SK-N-SH (cell line): ENCODE measurements at regions not wholly inside any gene's neighbourhood (a gene's known extent, or its start where the extent isn't known, plus 50 kb on each side); places are given as distances from the start of the nearest gene placed in this dataset.

Source experiments
- CHD2 ChIP-seq: fragments of 150-350 bp; IDR thresholded peaks from 2 replicates; pipeline ENCODE4 v1.6.1; 2018; ENCODE audit warnings: low read length; ENCODE audit not compliant: partially characterized antibody
- CTCF ChIP-seq: fragments of 200-600 bp; sonication (generic); IDR thresholded peaks from 2 replicates; pipeline ENCODE4 v1.6.1; 2017; ENCODE audit warnings: antibody characterized with exemption, mild to moderate bottlenecking, moderate library complexity
- EP300 ChIP-seq, 2 experiments: IDR thresholded peaks; 2 replicates each; pipeline versions ENCODE4 v1.4.0 to v1.6.1; 2012; ENCODE audit warnings: borderline replicate concordance in 1 of 2, low read depth in 1 of 2, low read length in 1 of 2
- GATA2 ChIP-seq: sonication (generic); formaldehyde crosslinking; IDR thresholded peaks from 2 replicates; pipeline ENCODE4 v1.5.0; 2020; ENCODE audit warnings: mild to moderate bottlenecking, missing genetic modification reagents
- MAX ChIP-seq: IDR thresholded peaks from 2 replicates; pipeline ENCODE4 v1.4.0; 2012; ENCODE audit warnings: low read depth
- NFIC ChIP-seq: IDR thresholded peaks from 2 replicates; pipeline ENCODE4 v1.4.0; 2012; ENCODE audit warnings: borderline replicate concordance
- POLR2AphosphoS5 ChIP-seq: IDR thresholded peaks from 2 replicates; pipeline ENCODE4 v1.6.1; 2012; ENCODE audit warnings: low read depth, low read length
- REST ChIP-seq: IDR thresholded peaks from 2 replicates; pipeline ENCODE4 v1.6.1; 2012; ENCODE audit warnings: mild to moderate bottlenecking, low read depth, low read length, moderate library complexity
- SIN3A ChIP-seq: IDR thresholded peaks from 2 replicates; pipeline ENCODE4 v1.6.1; 2012; ENCODE audit warnings: low read depth, mild to moderate bottlenecking, low read length, moderate library complexity, borderline replicate concordance
- SMC3 ChIP-seq: IDR thresholded peaks from 2 replicates; pipeline ENCODE4 v1.6.1; 2012; ENCODE audit warnings: low read depth, low read length, improper control_type of control experiment
- TEAD4 ChIP-seq: IDR thresholded peaks from 2 replicates; pipeline ENCODE4 v1.4.0; 2012; ENCODE audit warnings: mild to moderate bottlenecking, borderline replicate concordance; ENCODE audit not compliant: insufficient read depth
- USF2 ChIP-seq: fragments of 150-350 bp; IDR thresholded peaks from 2 replicates; pipeline ENCODE4 v1.6.1; 2017; ENCODE audit warnings: antibody characterized with exemption, low read length, low read depth, borderline replicate concordance
- ZBTB33 ChIP-seq: IDR thresholded peaks from 2 replicates; pipeline ENCODE4 v1.4.0; 2012; ENCODE audit warnings: low read depth, borderline replicate concordance

- TF ChIP-seq NFIC, result no peak
- no peak for TF ChIP-seq CTCF
- TF ChIP-seq CHD2, result no peak
- TF ChIP-seq TEAD4, result no peak
- TF ChIP-seq ZBTB33, result no peak
- no peak for TF ChIP-seq USF2
- TF ChIP-seq SMC3, result no peak
- no peak for TF ChIP-seq POLR2AphosphoS5
- no peak for TF ChIP-seq MAX
- no peak for TF ChIP-seq GATA2 (CRISPR knock-in tag)
- TF ChIP-seq EP300 (IDR thresholded peaks at IDR 0.05; ENCODE audit: borderline replicate concordance in 1 of 2, low read depth in 1 of 2, low read length in 1 of 2), result no peak
- no peak for TF ChIP-seq REST
- no peak for TF ChIP-seq SIN3A
Measured at GRCh38 chr1:14504517-14504916, 94.0 kb upstream of the KAZN start.
